GM12892 (cell line): ENCODE measurements at regions not wholly inside any gene's neighbourhood (a gene's known extent, or its start where the extent isn't known, plus 50 kb on each side); places are given as distances from the start of the nearest gene placed in this dataset.

Experiments
- POLR2A ChIP-seq: IDR thresholded peaks from 2 replicates; pipeline ENCODE4 v1.6.1; 2011; ENCODE audit warnings: low read depth, low read length, control low read depth
- POLR2AphosphoS5 ChIP-seq: IDR thresholded peaks from 2 replicates; pipeline ENCODE4 v1.6.1; 2011; ENCODE audit warnings: low read depth, low read length, control low read depth

- TF ChIP-seq POLR2AphosphoS5, result no peak
- no peak for TF ChIP-seq POLR2A
Observed at GRCh38 chr2:5824126-5824525, 131.9 kb downstream of the SOX11 start.
